Stimulated activated CD8-positive, alpha-beta memory T cell treated with anti-CD3 and anti-CD28 coated beads, Interleukin-4, amount 100 ng/mL, for 24 hours (primary cell): ENCODE measurements at regions not wholly inside any gene's neighbourhood (a gene's known extent, or its start where the extent isn't known, plus 50 kb on each side); places are given as distances from the start of the nearest gene placed in this dataset.
"Not testable (repeated sequence)": the region's sequence is repeated elsewhere in the genome, so short reads cannot be mapped to it uniquely, and the experiment has no call there.

Experiments
- DNase-seq: peaks from one replicate; pipeline ENCODE4 v3.0.0-alpha.2; 2020; ENCODE audit warnings: low read depth

DNA sequence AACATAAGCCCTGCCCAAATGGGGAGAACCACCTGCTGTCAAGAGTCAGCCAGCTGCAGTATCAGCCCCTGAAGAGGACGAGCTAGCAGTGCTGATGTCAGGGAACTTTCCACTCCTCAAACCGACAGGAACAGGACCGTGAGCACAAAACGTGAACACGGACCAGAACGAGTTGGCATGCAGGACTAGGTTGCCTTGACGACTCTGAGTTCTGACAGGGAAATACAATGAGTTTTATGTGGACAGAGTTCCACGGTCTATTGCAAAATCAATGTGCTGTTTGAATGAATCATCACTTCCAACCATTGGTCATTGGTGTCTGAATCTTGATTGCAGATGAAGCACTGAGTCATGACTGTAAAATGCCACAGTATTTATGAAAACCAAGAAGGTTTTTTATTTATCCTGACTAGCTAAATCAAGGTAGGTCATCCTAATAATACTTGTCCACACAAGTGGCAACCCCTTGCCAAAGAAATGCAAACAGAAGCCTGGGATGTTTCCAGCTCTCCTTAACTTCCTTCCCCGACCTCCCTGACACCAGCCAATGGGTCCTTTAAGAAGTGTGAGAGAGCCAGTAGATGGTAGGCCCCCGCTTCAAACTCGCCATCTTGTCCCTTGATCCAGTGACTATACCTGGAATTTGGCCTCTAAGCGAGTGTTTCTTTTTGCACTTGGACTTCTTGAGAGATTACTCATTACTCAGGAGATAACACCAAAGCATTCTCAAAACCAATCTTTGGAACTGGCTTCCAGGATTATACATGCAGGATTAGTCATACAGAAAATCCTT is 119.6 kb downstream of the ASB7 start:
- no peak for DNase-seq

GRCh38 chr15:100722551-100723314 is 120.3 kb downstream of the ASB7 start:
- DNase-seq = no peak

- no peak for DNase-seq
Observed at GRCh38 chr15:100723315-100723801, 121.0 kb downstream of the ASB7 start.

GRCh38 chr15:100725121-100726069 is 123.0 kb downstream of the ASB7 start:
- DNase-seq = no peak

- no peak for DNase-seq
Observed at GRCh38 chr15:100726070-100726420, 123.7 kb downstream of the ASB7 start.

GRCh38 chr15:100726421-100727190 is 124.2 kb downstream of the ASB7 start:
- DNase-seq = no peak

DNA sequence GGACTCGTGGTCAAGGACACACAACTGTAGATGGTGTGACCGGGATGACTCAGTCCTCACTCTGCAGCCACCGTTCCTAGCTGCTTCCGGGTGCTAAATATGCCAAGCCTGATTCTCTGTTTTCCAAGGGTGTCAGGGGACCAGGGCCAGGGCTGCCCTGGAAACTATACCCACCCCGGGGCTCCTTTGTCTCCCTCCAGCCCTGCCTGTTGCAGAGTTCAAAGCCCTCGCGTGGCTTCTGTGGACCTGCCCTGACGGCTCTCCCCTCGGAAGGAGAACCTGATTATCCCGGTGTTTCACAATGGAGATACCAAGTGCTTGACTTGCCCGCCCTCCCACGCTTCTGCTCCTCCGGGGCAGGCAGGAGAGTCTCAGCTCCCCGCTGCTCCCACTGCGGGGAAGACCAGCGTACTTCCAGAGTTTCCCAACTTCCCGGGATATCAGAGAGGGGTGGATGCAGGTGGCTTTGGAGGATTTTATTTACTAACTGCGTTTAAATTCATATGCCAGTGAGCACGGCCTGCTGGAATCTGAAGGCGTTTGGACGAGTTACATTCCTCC is 125.0 kb downstream of the ASB7 start:
- DNase-seq = no peak

- no peak for DNase-seq
Observed at GRCh38 chr15:100728371-100729201, 126.2 kb downstream of the ASB7 start.

DNA sequence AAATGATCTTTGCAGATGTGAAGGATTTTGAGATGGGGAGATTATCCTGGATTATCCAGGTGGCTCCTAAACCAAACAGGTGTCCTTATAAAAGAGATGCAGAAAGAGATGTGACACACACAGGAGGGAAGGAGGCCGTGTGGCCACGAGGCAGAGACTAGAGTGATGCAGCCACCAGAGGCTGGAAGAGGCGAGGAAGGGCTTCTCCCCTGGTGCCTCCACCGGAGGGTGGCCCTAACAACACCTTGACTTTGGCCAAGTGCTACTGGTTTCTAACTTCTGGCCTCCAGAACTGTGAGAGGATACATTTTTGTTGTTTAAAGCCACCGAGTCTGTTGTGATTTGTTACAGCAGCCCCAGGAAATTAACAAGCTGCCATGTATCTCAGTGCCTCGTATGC is 127.1 kb downstream of the ASB7 start:
- DNase-seq = no peak

DNA sequence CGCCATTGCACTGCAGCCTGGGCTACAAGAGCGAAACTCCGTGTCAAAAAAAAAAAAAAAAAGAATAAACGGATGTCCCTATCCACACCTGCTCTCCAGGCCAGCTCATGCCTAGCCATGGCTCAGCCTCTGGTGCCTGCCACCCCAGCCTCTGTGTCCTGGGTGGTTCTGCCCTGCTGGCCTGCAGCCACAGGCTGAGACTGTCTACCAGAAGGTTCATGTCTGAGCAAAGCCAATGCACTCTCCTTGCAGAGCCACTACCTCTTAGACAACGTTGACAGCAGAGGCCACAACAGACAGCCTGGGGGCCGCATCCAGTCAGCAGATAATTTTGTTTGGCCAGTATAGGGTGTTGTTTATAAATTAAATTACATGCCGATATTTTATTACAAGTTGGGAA is 127.7 kb downstream of the ASB7 start:
- no peak for DNase-seq

- no peak for DNase-seq
Observed at GRCh38 chr15:100730655-100731266, 128.4 kb downstream of the ASB7 start.

DNA sequence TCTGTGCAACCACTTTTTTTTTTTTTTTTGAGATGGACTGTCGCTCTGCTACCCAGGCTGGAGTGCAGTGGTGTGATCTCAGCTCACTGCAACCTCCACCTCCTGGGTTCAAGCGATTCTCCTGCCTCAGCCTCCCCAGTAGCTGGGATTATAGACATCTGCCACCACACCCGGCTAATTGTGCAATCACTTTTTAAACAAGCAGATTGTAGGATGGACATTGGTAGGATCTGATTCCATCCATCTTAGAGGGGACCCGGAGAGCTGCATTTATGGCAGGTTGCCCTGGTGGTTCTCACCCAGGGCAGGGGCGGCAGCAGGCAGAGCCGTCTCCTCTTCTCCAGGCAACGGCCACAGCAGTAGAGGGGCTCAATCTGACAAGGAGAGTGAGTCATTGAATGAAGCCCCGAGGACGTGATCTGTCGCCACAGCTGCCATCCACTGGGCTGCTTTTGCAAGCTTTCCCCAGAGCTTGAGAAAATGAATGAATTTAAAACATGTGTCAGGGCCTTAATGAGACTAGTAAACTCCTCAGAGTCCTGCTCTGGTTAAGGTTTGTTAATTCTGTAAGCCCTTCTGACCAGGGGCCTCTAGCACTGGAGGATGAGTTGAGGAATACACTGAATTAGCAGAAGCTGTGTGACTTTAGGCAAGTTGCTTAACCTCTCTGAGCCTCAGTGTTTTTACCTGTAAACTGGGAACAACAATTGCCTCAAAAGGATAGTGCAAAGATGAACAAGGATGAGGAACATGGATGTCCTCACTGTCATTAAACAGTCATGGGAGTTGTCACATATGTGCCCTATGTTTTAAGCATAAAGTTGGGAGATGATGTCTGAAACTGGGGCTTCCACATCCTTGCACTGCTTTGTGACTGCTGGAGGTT is 129.1 kb downstream of the ASB7 start:
- DNase-seq = no peak

GRCh38 chr15:100732211-100733055 is 130.0 kb downstream of the ASB7 start:
- no peak for DNase-seq

DNA sequence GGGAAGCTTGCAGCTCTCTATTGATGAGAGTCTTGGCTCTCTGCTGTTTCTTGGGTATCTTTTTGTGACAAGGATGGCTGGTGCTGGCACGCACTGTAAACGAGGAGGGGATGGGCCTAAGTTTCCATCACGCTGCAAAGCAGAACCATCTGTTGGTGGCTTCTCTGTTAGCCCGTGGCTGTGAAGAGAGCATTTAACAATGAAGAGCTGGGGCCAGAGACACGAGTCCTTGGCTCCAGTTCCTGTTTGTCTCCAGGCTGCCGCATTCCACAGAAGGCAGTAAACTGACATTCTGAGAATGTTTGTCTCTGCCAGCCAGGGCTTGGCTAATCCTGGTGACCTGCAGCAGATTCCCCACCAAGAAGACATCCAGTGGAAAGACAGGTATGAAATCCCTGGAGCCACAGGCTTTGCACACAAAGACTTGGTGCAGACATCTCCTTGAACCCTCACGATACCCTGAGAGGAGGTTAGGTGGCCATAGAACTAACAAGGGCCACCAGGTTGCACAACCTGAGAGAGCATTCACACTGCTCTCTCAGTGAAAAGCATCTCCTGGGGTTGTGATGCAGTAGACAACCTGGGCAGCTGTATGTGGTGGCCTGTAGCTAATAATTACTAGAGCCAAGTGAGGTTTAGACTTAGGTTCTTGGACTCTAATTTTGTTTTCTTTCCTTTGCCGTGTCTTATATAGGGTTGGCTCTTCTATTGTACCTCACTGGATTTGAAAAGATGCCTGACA is 130.9 kb downstream of the ASB7 start:
- no peak for DNase-seq

DNA sequence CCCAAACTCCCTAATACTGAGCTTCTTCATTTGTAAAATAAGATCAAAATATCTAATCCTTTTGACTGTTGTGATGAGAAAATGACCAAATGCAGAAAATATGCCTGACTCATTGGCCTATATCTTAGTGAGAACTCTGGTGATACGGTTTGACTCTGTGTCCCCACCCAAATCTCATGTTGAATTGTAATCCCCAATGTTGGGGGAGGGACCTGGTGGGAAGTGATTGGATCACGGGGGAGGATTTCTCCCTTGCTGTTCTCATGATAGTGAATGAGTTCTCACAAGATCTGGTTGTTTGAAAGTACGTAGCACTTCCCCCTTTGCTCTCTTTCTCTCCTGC is 131.4 kb downstream of the ASB7 start:
- not testable (repeated sequence) for DNase-seq

DNA sequence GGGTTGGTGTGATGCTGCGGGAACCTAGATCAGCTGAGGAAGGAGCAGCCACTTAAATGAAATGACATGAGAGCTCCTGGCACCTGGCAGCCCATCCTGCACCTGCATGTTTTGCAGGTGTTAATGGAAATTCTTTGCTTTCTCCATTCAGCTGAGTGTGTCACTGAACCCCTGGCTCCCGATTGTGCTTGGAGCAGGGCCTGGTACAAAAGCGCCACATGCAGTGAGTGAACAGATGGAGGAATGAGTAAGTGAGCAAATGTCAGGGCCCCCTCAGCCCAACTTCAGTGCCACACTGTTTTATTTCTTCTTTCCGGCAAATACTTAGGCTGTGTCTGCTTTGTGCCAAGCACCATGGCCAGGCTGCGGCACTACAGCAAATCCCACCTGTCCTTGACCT is 132.2 kb downstream of the ASB7 start:
- DNase-seq = no peak
